ENCODE measurements at regions not wholly inside any gene's neighbourhood (a gene's known extent, or its start where the extent isn't known, plus 50 kb on each side); places are given as distances from the start of the nearest gene placed in this dataset.
"Not testable (repeated sequence)": the region's sequence is repeated elsewhere in the genome, so short reads cannot be mapped to it uniquely, and the experiment has no call there.

DNA sequence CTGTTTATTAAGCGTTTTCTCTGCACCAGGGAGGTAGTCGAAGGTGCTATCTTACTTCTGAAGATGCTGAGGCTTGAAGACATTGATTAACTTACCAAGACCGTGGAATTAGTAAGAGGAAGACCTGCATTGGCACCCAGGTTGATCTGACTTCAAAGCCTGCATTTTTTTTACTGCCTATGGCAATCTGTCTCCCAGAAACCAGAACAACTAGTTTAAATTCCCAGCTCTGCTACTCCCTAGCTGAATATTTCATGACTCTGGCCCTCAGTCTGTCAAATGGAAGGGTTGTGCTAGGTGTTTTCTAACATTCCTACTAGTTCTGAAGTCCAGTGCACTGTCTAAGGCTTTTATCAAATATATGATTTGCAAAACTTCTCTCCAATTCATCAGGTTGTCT lies 52.0 kb upstream of the GRAMD1B start:
- no peak for DNase-seq

DNA sequence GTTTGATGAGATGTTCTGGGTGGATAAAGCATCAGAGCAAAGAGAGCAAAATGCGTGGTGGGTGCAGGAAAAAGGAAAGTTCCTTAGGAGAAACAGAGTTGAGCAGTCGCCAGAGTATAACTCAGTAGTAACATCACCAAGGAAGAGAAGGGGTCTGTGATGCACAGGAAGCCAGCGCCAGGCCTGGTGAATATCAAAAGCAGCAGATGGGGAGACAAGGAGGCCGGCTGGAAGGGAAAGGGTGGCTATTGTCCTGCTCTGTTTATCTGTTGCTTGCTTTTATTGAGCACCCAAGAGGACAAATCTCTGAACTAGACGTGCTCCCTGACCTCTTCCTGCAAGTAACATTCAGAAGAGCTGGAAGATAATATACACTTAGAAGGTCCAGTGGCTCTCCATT lies 52.7 kb upstream of the GRAMD1B start:
- no peak for DNase-seq

DNA sequence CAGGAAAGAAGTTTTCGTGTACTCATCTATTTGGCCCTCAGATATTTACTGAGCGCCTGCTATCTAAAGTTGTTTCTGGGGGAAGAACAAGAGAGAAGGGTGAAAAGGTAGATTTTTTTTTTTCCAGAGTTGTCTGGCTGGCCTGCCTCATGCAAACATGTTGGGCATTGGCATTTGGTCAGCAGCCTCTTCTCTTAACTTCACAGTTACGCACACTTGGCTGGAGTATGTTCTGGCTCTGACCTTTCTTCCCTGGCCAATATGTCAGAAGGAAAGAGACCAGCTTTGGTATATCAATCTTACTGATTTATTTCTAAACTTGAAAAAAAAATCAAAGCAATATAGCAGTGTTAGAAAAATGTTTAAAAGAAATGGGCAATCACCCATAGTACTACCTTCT lies 54.2 kb upstream of the GRAMD1B start:
- DNase-seq = no peak

DNA sequence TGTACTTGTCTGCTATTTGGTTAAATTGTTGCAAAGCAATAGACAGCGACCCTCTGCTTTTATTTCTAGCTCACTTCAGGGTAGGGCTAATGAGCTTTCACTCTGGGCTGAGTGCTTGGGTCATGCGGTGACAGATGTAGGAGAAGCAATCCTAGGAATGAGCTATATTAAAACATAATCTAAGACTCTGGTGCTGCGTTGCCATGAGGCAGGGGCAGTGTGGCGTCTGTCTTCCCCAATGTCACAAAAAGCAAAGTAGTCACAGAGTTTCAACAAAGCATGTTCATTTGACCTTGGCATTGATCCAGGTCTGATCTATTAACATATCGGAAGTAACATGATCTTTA lies 55.5 kb upstream of the GRAMD1B start:
- DNase-seq = no peak

DNA sequence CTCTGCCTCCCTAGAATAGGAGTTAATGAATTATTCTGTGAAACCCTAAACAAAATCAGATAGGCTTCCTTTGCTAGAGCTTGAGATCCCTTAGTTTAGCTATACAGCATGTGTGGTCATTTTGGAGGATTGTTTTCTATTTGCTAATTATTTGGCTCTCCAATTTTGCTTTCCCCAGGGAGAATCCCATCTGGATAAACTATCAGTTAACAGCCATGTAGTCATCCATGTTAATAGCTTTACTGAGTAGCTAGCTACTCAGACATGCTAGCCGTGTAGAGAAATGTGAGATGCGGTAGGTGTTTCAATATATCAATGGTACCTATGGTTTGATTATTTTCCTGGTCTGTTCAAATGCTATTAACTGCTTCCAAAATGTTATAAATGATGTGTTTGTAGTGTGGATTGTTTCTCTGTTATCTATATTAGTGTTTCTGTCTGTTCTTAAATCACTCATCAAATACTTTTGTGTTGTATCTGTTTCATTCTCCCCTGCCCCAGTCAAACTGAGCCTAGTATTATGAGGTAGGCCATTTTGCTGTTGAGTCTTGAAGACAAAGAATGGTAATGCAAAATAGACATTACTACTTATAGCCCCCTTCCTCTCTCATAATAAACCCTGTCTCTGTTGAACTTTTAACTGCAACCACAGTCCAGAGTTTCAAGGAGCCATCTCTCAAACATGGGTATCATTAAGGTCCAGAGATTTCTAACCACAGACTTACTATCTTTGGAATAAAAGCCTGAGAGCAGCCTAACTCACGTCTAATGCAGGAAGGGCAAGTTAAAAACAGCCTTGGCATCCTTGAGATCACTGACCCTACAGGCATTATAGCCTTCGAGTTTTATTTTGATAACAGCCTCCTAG lies 56.1 kb upstream of the GRAMD1B start:
- DNase-seq = no peak

DNA sequence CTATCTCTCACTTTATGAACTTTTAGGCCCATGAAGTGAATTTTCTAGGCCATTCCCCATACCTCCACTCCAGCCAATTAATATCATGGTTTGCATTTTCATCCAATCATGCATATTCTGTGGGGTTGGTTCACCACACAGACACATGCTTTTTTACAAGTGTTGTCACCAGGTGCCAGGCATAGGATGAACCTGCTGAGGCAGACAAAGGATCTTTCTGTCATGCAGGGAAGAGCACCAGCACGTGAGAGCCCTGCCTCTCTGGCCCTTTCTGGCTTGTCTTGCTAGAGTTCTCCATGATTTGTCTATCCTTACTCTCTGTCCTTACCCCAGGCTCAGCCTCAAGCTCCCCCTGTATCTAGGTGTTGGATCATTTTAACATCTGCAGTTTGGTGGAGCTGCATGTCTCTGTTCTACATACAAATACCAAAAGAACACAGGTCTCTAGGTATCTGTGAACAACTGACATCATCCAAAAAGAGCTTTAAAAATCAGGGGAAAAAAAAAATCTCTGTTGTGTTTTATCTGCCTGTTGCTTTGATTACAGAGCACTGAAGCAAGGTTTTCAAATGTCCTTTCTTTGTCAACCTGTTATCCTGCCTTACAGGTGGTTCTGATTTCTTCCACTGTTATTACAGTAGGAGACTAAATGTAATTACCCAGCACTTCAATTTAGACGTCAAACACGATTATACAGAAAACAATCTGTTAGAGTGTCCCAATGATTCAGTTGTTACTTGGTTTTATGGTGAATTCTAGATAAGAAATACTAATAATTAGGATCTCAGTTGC lies 58.4 kb upstream of the GRAMD1B start:
- DNase-seq = no peak

DNA sequence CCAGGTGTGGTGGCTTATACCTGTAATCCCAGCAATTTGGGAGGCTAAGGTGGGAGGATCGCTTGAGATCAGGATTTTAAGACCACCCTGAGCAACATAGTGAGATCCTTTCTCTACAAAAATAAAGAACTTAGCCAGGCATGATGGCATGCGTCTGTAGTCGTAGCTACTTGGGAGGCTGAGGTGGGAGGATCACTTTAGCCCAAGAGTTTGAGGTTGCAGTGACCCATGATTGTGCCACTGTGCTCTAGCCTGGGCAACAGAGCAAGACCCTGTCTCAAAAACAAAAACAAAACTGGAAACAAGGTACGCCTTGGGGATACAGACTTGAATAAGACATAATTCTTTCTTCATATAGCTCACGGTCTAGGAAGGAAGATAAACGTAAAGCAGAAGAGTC lies 63.1 kb upstream of the GRAMD1B start:
- no peak for DNase-seq

DNA sequence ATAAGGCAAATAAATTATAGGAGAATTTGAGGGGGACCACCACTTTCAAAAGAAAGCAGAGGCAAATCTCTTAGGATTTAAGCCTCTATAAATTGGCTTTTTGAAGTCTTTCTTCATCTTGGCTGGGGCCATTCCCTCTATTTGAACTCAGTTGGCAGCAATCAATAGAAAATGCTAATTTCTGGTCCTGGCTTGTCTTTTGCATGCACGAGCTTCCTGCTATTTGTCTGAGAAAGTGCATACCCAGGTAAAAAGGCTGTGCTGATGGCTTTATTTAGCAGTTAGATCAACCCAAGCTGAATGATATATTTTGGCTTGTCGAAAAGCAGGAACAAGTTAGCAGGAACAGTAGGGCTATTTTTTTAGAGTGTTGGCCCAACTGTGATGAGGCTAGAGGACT lies 64.1 kb upstream of the GRAMD1B start:
- no peak for DNase-seq

DNA sequence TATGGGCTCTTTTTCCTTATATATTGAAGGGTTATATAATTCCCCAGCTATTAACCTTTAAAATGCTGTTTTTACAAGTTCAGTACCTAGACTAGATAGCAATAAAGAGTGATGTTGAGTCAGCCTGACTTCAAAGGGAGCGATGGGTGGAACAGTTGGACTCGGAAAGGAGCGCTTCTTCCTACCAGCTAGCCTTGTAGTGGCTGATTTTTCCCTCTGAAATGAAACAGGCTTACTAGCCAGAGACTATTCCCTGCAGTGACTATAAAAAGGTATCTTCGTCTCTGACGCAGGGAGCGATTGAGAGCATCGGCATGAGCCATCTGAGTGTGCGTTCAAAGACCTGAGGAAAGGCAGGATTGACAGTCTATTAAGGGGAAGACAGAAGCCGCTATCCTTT lies 66.0 kb upstream of the GRAMD1B start:
- no peak for DNase-seq

DNA sequence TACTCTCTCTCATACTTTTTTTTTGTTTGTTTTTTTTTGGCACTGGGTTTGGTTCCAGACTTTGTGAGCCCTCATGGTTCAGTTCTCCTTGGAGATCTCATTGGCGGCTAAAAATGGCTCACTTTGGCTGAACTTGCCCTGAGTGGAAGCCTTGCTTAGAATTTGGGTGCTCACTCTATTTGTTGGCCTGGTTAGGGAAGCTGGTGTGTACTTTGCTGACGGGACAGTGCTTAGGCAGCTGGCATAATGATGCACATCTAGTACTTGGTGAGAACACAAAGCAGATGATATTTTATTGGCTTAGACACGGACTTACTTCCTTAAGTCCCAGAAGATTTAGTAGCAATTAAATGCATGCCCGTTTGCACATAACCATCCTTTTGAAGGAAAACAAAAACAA lies 66.5 kb upstream of the GRAMD1B start:
- DNase-seq = no peak

DNA sequence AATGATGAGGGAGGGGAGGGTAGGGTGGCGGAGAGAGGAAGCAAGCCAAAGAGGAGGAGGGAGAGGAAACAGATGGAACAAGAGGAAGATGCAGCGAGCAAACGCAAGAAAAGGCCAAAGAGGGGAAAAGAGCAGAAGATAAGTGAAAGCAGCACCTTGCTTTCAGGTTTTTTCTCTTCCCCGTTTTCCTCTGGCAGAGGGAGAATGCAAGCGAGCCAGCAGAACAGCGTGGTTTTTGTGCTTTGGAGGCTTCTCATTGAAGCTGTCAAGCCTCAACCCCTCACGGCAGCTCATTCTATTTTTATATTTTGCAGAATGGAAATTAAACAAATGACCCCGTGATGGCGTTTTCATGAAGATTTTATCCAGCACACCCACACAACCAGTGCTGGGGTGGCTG lies 67.1 kb upstream of the GRAMD1B start:
- DNase-seq = no peak

DNA sequence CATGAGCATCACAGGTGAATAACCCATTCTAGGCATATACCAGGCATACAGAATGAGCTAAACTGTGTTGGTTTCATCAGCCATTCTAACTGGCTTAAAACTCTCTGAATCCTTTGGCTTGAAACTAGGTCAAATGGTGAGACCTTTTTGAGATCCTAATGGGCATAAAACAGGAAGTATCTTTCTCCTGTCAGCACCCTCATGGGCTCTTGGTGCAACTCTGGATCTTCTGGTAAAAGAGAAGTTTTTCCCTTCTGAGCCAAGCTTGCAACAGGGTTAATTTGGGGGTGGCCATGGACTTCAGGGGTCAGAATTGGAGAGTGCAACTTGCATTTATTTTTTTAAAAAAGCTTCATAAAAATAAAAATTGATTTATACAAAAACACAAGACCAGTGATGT lies 67.9 kb upstream of the GRAMD1B start:
- DNase-seq = no peak

DNA sequence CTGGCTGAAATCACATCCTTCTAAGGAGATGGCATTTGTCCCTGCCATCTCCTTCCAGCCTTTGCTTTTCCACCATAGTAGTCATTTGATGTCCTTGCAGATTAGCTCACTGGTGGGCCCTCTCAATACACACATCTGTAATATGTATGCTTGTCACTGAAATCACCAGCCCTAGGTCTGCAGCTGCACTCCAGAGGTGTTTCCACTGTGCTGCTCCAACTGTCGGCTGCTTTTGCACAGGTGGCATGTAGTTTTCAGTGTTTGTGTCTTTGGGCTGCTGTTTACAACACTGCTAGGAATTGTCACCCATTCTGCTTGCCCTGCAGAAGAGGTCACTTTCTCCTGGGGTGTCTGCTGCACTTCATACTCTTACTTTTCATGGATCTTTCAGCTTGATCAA lies 69.0 kb upstream of the GRAMD1B start:
- DNase-seq = no peak

DNA sequence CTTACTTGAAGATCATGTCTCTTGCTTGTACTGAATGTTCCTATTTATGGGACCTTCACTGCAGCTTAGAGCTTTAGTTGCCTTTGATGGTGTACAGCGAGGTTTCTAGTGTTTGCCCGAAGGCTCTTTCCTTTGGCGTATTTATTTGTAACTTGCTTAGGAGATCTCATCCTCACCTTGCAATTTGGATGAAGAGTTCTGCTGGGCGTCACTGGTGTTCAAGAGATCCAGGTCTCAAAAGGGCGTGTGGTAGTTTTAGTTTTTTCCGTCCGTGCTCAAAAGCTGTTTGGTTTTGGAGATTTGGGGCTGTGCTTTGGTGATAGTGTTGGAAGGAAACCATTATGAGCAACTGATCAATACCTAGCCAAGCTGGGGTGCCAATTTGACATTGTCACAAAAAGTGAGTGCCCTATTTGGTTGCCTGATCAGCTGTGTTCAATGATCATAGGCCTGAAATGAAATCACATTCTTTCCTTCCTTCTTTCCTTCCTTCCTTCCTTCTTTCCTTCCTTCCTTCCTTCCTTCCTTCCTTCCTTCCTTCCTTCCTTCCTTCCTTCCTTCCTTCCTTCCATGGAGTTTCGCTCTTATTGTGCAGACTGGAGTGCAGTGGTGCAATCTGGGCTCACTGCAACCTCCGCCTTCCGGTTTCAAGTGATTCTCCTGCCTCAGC lies 69.7 kb upstream of the GRAMD1B start:
- DNase-seq = no peak

DNA sequence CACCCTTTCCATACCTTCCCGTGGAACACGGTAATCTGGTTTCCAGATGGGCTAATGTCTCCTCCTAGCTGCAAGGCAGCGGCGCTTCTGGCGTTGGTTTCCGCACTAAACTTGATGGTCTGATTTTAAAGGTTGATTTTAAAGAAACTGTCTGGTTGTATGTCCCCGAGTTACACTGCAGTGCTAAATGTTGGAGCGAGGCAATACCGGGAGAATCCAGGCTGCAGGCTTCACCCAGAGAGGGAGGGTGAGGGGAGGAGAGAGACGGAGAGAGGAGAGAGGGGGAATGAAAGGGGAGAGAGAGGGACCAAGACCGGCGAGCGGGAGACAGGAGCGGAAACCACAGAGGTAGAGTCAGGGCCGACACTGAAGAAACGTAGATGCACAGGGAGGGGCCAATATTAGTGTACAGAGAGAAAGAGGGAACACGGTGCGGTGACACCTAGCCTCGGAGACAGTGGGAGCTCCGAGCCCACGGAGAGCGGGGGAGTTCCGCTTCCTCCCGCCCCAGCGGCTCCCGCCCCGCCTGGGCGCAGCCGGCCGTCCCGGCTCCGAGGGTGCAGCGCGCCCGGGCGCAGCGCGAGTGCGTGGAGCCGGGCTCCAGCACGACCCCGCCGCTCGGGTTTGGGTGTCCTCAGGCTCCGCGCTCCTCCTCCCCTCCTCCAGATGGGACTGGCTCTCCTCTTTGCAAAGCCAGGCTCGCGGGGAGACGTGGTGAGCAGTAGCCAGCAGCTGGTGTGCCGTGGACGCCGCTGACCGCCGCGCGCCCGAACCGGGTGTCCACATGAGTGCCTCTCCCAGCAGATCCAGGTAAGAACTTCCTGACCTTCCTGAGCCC lies 71.9 kb upstream of the GRAMD1B start:
- no peak for DNase-seq

DNA sequence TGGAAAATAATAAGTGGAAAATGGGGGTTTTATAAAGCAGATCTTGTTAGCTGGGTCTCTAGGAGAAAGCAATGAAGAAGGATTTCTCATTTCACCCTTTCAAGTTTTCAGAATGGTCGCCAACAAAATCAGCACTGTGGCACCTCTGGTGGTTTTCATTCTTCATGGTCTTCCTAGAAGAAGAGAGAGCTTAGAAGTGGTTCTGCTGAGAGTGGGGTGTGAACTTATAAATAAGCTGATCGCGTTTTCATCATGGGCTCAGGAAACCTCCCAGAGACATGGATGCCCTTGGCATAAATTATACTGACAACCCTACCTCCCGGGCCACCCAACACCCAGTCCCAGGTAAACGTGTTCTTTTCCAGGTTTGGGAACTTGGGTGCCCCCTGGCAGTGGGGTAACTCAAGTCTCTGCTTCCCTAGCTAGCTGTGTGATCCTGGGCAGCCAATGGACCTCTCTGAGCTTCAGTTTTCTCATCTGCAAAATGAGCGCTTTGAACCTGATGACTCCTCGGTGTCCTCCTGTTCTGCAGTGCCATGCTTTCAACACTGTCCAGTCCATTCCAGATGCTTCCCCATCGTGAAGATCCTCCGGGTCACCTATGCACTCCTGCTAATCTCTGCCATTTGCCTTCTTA lies 72.6 kb upstream of the GRAMD1B start:
- no peak for DNase-seq

DNA sequence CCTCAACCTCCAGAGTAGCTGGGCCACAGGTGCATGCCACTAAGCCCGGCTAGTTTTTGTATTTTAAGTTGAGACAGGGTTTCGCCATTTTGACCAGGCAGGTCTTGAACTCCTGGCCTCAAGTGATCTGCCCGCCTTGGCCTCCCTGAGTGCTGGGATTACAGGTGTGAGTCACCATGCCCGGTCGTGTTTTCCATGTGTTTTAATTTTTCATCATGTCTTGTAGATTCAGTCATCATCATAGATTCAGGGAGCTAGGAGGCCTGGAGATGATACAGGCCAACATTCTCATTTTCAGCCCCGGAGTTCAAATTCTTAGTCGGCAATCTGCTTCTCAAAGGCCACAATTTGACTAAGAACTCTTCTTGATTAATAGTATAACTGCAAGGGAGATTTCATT lies 73.5 kb upstream of the GRAMD1B start:
- DNase-seq = no peak

DNA sequence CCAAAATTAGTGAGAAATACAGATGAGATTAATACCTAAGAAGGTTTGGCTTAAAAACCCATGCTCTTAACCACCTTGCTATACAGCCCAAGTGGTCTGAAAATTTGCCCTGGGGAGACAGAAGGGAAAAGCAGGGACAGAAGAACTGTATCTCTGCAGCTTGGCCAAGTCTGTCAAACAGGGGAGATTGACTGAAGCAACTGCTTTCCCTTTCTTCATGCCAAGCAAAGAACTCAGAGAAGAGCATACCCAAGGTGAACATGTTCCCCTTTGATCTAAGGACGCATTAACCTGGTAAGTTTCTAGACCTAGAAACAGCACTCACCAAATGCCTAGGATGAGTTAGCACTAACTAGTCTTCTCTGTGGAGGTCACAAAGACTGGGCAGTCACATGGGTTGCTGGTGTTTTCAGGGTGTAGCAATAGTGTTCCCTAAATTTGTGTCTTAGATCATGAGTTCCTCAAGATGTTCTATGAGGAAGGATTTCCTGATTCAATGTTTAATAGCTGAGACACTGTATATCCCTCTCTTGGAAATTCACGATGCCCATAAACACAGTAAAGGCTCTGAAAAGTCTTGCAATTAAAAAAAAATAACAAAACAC lies 75.6 kb upstream of the GRAMD1B start:
- no peak for DNase-seq

DNA sequence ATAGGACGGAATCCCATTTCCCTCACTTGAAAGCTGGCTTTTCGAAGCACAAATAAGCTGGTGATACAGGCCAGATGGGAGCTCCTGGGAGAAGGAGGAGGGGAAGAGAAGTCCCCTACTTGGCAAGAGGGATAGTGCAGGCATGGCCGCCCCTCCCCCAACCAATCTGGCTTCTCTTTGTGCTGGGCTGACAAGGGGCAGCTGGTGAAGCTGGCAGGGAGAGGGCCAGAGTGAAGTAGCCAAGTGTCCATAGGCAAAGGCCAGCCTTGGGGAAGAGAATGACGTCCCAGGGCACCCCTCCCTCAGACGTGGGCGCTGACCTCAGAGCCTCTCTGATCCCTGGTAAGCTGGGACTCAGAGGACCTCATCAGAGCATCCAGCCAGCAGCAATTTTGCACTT lies 78.7 kb upstream of the GRAMD1B start:
- no peak for DNase-seq

DNA sequence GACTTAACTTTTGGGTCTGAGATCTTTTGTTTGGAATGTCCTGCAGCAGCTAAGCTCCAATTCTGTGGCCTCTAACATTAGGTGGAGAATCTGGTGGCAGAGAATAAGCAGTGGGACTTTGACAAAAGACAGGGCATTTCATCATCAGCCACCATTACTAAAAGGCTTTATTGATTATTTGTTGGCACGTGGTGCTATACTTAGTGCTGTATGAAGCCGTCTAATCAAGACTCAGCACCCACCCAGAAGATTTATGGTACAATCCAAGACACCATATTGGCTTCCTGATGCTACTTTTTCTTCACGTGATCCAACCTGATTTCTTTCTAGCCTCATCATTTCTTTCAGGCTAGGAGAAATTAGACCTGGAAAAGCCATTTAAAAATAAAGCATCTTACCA lies 80.7 kb upstream of the GRAMD1B start:
- DNase-seq = no peak

DNA sequence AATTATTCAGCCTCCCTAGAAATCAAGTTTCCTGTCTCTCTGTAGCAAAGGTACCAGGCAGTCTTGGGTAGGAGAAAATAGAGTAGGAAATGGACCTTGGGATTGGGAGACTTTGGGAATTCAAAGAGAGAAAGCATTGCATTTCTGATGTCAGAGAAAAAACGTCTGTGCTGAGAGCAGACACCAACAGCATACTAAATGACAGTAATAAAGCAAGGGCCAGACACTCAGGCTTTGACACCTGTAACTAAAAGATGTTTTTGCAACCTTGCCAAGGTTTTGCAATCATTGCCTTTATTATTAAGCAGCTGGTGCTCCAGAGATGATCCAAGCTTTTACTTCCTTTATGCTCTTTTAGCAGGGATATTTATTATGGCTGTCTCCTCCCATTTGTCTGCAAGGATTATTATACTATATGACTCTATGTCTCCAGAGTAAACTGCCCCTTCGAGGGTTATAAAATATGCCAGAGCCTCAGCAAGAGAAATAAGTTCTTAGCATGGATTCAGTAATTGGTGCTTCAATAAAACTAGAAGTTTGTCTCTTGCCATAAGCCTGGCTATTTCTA lies 85.2 kb upstream of the GRAMD1B start:
- no peak for DNase-seq

DNA sequence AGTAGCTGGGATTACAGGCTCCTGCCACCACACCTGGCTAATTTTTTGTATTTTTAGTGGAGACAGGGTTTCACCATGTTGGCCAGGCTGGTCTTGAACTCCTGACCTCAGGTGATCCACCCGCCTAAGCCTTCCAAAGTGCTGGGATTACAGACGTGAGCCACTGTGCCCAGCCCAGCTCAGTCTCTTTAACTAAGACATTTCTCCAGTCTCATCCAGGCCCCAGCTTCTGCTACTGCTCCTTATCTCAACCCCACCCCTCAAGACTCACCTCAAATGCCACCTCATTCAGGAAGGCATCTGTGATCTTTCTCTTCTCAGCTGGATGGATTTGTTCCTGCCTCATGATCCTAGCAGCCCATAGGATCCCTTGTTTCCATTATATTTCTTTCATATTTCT lies 85.9 kb upstream of the GRAMD1B start:
- not testable (repeated sequence) for DNase-seq
